Fibroblast of the conjunctiva (primary cell): ENCODE measurements at regions not wholly inside any gene's neighbourhood (a gene's known extent, or its start where the extent isn't known, plus 50 kb on each side); places are given as distances from the start of the nearest gene placed in this dataset.
"Not testable (repeated sequence)": the region's sequence is repeated elsewhere in the genome, so short reads cannot be mapped to it uniquely, and the experiment has no call there.

Experiments used
- DNase-seq: peaks from one replicate; pipeline ENCODE4 v3.0.0-alpha.2; 2010; ENCODE audit warnings: low read depth

DNA sequence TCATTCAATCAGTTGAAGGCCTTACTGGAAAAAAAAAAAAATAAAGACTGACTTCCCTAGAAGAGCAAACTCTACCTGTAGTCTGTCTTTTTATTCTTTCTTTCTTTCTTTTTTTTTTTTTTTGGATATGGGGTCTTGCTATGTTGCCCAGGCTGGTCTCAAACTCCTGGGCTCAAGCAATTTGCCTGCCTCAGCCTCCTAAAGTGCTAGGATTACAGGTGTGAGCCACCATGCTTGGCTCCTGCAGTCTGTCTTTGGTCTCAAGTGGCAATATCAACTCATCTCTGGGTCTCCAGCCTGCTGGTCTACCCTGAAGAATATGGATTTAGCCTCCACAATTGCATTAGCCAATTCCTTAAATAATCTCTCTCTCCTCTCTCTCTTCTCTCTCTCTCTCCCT is 167.7 kb upstream of the P2RY1 start:
- DNase-seq, result no peak

DNA sequence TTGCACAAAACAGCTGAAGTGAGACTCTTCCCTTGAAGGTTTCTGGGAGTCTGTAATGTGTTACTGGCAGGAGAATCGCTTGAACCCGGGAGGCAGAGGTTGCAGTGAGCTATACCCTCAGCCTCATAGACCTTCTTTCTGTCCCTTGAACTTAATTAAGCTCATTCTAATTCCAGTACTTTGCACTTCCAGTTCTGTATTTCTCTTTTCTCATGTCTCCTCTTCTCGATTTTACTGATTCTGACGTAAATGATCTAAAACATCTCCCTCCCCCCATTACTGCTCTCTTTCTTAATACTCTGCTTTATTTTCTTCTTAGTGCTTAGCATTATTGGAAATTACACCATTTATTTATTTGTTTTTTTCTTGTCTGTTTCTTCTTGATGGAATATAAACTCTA is 165.4 kb upstream of the P2RY1 start:
- DNase-seq, result no peak

DNA sequence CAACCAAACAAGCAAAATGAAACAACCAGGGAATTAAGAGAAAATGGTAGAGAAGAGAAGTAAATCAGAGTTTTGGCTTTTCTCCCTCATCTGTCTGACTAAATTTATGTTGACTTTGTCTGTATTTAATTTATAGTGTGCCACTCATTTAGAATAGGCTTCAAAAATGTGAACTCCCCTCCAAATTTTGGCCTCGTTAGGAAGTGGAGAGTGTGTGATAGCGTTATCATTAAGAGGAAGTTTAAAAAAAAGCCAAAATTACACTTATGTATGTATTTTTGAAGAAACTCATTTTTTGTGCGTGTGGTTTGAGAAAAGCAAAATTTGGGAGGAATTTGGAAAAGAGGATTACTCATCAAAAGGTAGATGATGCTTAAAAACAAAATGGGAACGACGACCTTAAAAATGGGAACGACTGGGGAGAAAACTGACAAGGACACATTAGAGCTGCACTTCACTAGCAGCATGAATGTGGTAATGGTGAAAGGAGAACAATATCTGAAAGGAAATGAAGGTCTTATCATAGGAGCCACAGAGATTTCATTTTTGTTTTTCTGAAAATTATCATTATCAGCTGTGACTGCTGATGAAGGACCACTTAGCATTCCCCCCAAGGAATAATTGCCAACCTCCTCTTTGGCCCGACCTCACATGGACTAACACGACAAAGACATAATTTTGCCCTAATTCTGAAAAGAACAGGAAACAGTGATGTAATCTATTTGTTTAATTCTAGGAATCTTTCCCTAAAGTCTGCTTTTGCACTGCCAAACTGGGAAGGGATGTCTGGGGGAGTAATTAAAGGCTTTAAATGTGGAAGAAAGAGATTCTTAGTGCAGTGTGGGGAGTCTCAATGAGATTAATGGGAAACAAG is 163.2 kb upstream of the P2RY1 start:
- DNase-seq, result no peak

DNA sequence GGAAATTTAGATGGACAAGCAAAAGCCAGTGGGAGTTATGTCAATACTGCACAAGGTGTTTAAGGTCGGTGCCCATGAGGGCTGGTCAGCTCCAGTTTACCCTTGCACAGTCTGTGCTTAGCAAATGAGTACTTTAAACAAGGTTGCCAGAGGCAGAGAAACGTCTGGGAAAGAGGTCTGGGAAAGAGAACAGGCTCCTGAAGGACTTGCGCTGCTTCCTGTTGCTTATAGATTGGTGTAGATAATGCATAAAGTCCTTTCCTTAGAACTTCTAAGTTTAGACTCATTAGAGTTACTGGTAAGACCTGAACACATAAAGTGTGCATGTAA is 162.6 kb upstream of the P2RY1 start:
- no peak for DNase-seq

DNA sequence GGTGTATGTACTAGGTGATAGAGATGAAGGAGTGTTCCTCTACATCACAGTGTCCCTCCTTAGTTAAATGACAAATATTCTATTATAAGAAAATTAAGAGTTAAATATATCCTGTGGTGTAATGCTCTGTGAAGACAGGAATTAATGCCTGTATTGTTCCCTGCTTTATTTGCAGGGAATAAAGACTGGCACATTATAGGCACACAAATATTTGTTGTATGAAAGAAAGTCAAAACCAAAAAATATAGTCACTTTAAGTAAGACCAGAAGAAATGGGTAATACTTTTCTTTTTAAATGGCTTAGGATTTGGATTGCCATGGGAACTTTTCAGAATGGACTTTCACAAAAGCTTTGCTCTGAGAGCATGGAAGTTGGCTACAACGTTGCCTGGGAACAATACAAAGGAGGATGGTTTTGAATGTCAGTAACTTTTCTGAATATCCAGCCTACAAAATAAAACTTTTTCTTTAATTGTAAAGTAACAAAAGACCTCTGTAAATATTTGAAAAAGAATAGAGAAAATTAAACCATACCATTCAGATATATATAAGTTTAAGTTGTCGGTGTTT is 158.0 kb upstream of the P2RY1 start:
- DNase-seq, result no peak

DNA sequence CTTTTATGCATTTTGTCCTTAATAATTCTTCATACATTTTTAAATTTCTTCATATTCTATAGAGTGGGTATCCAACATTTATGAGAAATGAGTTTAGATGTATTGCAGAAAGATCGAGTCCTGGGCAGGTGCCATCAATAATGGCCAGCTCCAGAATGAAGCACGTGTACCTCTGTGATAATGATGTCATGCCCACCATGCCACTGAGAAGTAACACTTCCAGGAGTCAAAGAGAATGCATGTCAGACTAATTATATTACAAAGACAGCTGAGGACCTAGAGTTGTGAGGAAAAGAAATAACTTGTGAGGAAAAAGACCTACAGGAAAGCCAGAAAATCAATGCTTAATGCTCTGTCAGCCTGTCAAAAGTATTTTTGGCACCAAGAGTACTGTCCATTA is 157.4 kb upstream of the P2RY1 start:
- no peak for DNase-seq

DNA sequence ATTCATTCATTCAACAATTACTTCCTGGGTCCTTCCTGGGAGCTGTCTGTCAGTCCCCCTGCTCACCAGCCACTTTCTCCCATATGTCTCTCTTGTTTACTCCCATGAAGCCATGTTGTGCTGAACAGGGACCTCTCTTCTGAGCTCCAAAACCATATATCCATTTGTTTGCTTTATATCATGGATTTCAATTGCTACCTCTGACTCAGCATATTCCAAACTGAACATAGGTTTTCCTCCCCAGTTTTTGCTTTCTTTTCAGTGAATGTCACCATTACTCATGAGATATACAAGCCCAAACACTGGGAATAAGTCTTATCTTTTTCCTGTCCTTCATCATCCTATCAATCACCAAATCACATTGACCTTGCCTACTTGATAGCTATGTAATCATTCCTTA is 152.5 kb upstream of the P2RY1 start:
- no peak for DNase-seq

DNA sequence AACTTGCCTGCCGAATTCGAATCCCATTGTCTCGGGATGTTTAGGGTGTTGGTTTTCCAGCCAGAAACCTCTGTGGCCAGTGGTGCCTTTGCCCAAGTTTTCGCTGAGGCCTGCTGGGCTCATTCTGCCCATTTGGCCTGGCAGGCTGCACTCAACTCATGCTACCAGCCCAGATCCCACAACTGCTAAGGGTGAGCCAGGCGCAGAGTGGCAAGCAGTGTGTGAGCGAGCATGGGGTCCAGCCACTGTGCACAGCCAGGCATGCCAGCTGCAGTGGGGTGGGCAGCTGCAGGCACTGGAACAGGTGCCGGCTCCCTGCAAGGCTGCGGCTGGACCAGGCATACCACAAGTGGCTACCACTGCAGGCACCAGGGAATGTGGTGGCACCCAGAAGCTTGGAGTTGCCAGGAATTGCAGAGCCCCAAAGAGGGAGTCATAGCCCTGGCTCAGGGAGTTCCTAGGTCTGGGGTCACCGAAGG is 151.4 kb upstream of the P2RY1 start:
- DNase-seq, result no peak

DNA sequence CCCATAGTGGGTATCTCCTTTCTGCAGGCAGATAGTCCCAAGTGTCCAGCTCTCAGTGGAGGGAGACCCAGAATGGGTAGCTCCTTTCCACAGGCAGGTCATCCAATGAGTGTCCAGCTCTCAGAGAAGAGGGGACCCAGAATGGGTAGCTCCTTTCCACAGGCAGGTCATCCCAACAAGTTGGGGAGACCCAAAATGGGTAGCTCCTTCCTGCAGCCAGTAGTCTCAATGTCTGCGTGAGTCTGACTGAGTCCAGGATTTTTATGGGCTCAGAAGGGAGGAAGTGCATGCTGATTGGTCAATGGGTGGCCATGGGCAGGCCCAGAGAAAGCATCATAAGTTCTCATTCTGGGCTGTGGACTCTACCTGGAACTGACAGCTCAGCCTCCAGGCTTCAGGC is 150.7 kb upstream of the P2RY1 start:
- DNase-seq, result no peak

DNA sequence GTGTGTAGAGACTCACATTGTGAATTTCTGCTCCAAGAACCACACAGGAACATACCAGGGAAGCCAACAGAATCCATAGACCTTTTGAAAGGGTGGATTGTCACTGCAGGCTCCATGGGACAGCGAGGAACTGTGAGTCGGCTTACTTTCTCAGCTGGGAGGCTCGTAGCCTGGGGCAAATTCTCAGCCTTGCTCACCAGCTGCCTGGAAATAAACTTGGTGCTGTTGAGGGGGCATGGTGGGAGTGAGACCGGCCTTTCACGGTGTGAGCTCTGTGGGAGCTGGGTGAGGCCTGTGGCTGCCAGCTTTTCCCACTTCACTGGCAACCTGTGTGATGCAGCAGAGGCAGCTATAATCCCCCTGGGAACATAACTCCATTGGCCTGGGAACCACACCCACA is 146.6 kb upstream of the P2RY1 start:
- DNase-seq, result no peak

DNA sequence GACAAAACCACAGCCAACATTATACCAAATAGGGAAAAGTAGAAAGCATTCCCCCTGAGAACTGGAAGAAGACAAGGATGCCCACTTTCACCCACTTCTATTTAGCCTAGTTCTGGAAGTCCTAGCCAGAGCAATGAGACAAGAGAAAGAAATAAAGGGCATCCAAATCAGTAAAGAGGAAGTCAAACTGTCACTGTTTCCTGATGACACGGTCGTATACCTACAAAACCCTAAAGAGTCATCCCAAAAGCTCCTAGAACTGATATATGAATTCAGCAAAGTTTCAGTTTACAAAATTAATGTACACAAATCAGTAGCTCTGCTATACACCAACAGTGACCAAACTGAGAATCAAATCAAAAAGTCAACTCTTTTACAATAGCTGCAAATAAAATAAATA is 142.6 kb upstream of the P2RY1 start:
- not testable (repeated sequence) for DNase-seq

DNA sequence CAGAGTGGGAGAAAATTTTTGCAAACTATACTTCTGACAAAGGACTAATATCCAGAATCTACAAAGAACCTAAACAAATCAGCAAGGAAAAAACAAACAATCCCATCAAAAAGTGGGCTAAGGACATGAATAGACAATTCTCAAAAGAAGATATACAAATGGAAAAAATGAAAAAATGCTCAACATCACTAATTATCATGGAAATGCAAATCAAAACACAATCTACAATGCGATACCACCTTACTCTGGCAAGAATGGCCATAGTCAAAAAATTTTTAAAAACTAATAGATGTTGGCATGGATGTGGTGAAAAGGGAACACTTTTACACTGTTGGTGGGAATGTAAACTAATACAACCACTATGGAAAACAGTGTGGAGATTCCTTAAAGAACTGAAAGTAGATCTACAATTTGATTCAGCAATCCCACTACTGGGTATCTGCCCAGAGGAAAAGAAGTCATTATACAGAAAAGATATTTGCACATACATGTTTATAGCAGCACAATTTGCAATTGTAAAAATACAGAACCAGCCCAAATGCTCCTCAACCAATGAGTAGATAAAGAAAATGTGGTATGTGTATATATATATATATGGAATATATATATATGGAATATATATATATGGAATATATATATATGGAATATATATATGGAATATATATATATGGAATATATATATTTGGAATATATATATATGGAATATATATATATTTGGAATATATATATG is 141.2 kb upstream of the P2RY1 start:
- not testable (repeated sequence) for DNase-seq

DNA sequence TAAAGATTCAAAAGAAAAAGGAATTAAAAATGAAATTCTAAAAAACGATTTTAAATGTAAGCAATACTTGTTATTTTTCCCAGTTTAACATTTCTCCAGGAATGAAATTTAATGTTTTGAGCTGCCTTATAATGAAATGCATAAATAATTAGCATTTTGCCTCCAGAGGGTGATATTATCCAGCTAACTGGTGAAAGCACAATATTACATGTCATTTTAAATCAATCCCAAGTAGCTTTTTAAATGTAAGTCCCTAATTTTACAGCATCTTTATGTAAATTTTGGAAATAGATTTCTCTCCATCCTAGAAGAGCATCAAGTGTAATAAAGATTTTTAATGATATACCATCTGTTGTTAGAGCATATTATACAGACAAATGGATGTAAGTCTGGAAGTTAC is 139.1 kb upstream of the P2RY1 start:
- no peak for DNase-seq

DNA sequence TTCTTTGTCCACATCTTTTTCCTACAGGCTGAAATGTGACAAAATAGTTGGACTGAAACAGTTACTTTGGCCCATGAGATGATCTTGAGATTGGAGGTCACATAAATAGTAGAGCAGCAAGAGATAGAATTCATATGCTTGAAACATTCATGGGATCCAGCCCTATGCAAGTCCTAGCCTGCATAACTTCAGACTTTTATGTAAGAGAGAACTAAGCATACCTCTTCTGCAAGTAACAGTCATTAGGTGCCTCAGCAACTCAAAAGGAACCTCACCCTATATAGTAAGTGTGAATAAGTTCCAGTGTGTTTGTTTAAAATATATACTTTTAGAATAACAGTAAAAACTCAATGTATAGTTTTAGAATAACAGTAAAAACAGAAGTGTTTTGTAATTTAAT is 138.0 kb upstream of the P2RY1 start:
- no peak for DNase-seq

DNA sequence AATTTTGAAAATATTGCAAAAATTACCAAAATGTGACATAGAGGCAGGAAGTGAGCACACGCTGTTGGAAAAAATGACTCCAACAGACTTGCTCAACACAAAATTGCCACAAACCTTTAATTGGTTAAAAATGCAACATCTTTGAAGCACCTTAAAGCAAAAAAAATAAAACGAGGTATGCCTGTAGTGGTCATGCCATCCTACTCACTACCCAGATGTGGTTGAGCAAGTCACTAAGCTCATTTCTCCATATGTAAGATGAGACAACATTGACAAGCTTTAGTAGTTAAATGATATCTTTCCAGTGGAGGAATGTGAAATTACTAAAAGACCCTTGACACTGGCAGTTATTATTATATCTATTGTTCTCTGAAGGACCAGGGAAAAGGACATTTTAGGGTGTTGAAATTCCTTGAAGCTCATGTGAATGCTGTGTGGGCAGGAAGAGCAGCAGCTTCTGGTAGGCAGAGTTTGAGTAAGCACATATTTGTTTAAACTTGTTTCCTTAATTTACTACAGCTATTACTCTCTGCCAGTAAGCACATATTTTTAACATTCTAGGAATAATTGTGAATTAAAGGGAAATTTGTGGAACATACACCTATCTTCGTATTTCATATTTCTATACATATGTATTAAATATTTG is 131.6 kb upstream of the P2RY1 start:
- no peak for DNase-seq

DNA sequence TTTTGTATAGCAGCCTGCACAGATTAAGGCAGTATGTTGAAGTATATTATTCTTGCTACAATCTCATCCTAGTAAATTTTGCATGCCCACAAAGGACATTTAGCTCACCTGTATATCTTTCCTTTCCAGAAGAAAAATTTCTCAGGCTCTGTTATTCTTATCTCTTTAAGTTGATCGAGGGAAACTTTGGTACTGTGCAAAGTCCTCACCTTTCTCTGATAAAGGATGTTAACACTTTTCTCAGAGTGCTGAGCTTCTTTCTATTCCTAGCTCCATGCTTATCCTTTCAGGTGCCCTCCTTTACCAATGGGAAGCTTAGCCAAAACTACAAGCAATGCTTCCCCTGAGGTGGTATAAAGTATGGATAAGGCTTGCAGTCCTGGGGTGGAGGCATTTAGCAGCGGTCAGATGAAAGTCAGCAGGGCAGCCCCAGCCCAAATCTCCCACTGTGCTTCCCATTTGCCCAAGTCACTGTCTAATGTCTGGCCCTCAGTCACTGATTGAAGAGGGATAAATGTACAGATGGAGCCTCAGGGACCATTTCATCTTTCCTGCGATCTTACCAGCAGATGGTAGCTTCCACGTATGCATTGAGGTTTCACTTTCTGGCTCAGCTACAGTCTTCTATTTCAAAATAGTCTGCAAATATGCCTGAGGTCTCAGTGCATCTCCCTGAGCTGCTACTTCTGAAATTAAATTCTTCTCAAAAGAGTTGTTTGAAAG is 127.8 kb upstream of the P2RY1 start:
- DNase-seq, result no peak

DNA sequence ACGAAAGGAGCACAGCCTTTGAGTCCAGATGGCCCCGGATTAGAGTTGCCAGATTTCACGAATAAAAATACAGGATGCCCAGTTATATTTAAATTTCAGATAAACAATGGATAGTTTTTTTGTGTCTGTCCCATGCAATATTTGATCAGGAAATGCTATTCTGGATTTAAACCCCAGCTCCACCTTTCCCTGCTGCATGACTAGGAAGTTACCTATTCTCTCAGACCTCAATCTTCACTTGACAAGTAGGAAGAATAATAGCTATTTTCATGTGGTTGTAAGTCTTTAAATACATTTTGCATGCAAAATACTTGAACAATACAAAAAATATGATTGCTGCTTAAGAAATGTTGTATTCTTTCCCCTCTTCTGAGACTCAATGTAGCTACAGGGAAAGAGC is 125.3 kb upstream of the P2RY1 start:
- DNase-seq, result no peak

DNA sequence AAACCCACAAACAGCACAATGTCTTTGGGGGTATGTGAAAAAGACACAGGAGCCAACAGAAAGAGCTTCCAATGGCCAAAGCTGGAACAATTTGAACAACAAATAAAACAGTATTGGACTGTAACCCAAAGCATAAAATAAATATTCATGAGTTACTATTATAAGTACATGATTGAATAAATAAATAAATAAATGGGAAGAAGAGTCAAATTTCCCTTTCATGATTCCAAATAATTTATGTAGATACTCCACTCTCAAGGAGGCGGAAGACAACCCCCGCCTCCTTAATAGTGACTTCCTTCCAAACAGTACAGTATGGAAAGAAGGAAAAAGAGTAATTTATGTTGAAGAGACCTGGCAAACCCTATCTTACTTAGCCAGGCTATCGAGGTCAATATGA is 124.4 kb upstream of the P2RY1 start:
- DNase-seq, result no peak

DNA sequence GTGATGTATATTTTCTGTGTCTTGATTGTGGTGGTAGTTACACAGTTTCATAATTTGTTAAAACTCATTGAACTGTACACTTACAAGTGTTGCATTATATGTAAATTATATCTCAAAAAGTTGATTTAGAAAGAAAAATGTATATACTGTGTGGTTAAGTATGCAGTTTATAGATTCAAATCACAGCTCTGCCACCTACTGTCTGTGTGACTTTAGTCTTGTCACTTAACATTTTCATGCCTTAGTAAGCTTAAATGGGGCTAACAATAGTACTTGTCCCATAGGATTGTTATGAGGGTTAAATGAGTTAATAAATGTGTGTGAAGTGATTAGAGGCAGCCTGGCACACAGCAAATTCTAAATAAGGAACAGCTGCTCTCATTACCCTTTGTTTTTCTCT is 120.9 kb upstream of the P2RY1 start:
- DNase-seq, result no peak

DNA sequence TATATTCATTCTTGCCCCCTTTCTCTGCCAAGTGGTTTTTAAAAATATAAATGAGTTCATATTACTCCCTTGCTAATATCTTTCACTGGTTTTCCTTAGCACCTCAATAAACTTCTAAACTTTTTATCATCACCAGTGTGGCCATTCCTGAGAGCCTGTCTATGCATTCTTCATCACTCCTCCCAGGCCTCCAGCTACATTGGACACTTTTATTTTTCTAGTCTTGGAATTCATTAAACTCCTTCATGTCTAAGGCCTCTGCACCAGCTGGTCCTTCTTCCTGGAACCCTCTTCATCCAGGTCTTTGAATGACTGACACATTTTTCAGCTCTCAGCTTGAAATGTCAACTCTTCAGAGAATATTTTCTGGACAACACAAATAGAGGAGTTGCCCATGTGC is 120.4 kb upstream of the P2RY1 start:
- DNase-seq, result no peak

DNA sequence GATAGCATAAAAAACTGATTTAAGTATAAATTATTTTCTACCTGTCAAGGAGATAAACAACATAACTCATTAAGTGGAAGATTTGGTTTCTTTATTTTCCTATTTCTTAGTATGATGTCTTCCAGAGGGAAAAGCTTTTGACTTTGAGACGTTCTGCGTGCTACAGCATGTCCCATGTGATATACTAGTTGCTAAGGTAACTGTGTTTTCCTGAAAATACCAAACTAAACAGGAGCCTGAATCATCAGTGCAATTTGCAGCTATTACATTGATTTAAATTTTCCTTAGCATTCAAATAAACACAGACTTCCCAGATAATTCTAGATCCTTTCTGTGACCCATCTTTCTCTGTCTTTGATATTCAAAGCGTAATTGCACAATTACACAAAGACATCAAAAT is 117.7 kb upstream of the P2RY1 start:
- no peak for DNase-seq

DNA sequence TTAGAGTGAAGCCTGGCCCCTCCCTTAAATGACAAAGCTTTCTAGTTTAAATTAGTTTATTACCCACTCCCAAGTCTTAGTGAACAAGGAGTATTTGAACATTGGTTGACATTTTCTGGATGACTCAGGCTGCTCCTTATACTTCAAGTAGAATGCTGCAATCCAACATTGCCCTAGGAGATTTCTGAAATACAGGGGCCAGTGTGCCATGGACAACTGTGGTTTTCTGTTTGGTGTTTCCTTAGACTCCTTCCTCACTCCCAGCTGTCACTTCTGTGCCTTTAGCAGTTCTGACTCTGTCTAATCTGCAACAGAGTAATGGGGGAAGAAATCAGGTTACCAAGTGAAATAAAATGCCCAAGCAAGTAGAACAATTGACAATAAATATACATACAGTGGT is 116.1 kb upstream of the P2RY1 start:
- DNase-seq, result no peak
